HG03175 (cell line): ENCODE measurements at regions not wholly inside any gene's neighbourhood (a gene's known extent, or its start where the extent isn't known, plus 50 kb on each side); places are given as distances from the start of the nearest gene placed in this dataset.

Experiments used
- ATAC-seq: cut with Tn5 transposase; IDR thresholded peaks from one replicate; pipeline ENCODE4 v1.9.1; 2021; ENCODE audit warnings: mild to moderate bottlenecking, moderate library complexity; ENCODE audit not compliant: unreplicated experiment

DNA sequence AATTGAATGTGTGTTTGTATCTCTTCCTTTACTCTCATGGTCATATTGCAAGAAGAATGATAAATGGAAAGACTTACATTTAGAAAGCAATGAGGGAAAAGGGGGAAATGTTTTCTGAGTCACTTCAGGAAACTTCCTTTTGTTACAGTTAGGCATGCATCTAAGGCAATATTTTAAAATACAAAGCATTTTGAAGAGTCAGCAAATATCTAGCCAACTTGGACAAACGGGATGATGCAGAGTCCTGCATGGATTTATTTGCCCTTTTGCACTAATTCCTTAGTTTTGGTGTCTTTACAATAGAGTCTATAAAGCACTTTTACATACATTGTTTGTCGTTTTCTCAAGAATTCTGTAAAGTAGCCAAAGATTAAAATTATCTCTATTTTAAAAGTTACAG lies 286.2 kb upstream of the UBE2E2 start:
- ATAC-seq, result no peak

DNA sequence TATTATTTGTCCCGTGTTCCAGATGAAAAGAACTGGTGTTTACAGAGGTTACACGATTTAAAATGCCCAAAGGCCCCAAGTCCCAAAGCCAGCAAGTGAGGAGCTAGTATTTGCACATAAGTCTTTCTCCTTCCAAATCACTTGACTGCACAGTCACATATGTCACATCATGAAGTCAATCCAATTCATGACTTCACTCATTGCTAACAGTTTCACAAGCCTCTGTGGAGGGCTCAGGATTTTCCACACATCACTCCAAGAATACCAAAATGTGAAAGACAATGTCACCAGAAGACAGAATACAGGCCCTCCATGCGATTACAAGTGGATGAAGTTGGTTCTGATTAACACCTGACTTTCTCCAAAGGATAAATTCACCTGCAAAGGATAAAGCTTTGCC lies 283.1 kb upstream of the UBE2E2 start:
- no peak for ATAC-seq

DNA sequence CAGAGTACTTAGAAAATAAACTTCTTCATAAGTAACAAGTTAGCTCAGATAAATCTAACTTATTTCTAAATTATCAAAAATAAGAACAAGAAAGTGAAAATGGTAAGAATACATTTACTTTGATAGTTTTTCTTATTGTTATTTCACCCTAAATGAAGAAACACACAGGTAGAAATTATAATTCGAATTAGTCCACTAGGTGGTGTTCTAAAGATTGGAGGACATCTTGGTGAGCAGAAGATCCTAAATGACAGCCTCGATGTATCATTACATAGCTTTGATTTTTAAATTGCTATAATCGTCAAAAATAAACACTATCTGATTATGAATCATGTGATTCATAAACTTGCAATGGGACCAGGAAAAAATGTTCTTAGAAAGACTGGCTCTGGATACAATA lies 280.8 kb upstream of the UBE2E2 start:
- ATAC-seq, result peak; percentile 47

DNA sequence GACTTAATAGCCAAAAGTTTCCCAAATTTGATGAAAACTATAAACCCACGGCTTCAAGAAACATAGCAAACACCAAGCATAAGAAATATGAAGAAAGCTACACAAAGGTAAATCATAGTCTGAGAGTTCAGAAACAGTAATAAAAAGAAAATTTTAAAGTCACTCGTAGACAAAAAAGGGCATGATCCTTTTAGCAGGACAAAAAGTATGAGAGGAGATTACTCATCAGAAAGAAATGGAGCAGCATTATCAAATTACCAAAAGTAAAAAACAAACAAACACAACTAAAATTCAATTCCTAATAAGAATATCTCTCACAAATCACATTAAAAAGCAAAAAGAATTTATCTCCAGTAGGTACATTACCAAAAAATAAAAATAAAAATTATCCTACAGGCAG lies 279.4 kb upstream of the UBE2E2 start:
- ATAC-seq, result no peak

DNA sequence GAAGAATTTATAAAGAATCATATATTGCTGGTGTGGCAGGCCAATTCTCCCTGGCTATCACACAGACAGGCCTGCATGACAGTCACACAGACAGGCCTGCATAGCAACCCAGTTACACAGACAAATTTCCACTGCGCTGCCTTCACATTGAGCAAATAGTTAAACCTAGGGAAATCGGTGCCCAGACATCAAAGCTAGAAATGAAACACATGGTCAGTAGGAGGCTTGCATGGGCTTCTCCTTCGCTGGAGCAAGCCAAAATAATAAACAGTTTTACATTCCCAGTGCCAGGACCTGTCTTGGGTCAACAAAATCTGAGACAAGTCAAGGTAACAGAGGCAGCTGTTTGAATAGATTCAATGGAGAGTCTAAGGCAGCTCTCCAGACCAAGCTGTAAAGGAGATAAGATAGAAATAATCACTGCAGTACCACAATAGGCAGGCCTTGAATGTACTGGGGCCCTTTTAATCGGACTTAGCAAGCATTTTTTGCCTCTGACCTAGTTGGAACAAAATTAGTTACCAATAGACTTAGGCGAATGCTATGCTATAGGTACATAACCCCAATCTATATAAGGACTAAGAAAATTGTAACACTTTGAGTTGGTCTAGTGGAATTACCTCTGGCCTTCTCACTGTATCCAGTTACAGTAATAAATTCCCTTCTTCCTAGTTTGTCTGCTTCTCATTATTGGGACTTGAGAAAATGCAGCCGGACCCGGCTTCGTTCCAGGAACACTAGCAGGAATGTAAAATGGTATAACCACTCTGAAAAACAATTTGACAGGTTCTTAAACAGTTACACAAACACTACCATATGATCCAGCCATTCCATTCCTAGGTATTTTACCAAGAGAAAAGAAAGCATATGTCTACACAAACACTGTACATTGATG lies 274.7 kb upstream of the UBE2E2 start:
- ATAC-seq, result no peak

DNA sequence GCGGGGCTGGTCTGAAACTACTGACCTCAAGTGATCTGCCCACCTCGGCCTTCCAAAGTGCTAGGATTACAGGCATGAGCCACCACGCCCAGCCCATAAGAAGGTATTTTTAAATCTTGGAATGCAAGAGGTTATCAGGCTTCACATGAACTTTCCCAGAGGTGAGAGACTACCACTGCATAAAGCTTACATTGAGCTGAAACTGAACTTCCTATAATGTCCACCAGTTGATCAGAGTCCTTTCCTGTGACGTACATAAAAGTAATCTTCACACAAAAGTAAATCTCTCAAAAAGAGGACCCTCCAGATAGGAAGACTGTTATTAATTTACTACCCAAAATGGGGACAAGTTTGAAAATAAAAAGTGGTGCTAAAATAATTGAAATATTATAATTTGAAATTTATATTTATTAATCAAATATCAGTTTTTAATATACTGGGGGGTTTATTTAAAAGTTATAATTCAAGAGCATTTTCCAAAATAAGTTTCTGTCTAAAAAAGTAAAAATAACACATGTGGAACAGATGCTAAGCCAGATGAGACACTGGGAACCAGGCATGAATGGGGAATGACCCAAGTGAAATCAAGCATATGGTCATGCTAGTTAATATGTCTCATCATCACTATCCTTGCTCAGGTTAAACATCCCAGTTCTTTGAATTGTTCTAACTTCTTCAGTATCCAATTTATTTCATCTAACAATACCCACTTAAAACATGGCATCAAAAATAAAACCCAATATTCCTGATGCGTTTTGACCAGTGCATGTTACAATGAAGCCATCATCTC lies 269.9 kb upstream of the UBE2E2 start:
- no peak for ATAC-seq

DNA sequence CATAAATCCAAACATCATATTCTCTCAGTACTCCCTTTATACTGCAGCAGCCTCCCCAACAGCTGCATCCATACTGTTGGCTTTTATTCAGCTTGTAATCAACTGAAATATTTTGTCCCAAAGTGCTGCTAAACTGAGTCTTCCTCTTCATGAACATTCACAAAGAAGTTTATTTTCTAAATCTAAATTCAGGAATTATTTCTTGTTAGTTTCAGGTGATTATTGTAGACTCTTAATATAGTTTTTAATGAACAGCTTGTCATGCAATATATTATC lies 269.3 kb upstream of the UBE2E2 start:
- no peak for ATAC-seq

DNA sequence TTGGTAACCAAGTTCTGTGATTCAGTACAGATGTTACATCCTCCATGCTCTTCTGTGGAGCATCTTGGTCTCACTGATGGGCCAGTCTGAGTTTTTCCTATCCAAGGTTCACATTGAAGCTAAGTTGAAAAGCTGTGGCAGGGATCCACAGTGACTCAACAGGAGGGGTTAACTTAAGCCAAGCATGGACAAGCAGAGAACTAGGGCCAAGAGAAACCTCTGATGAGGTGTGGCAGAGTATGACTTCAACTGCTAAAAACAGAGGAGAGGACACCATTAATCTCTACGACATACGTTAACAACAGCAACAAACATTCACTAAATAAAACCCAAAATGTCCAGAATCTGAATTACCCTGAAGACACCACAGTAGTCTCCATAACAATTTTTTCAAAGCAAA lies 268.1 kb upstream of the UBE2E2 start:
- no peak for ATAC-seq

DNA sequence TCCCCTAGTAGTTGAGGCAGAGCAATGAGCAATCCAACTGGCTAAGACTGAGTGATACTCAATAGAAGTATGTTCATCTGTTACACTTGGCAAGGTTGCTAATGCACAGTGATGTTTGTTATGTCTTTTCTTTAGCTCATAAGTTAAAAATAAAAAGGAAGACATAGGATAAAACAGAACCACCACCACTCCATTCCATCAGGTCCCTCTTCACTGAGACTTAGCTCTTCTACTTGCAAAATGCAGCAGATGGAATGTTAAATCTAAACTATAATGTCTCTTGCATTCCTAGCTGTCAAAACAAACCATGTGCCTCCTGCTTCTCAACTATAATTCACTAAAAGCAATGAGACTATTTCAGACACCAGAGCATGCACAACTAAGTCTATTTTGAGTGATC lies 265.6 kb upstream of the UBE2E2 start:
- no peak for ATAC-seq

DNA sequence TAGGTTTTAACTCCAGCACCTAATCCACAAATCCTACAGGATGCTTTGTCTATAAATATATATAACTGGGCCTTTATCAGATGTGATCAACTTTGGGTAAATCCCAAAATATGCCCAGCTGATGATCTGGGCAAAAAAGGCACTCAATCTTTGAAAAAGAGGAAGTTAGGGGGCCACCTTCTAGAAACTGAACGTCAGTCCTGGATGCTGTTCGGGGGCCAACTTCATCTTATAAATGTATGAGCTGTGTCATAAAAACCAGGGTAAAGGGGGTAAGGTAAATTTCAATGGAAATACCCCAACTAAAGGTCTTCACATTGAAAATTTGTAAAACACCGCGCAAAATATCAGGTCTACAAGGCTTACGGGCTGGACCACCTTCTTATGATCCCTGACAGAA lies 264.4 kb upstream of the UBE2E2 start:
- ATAC-seq, result no peak

DNA sequence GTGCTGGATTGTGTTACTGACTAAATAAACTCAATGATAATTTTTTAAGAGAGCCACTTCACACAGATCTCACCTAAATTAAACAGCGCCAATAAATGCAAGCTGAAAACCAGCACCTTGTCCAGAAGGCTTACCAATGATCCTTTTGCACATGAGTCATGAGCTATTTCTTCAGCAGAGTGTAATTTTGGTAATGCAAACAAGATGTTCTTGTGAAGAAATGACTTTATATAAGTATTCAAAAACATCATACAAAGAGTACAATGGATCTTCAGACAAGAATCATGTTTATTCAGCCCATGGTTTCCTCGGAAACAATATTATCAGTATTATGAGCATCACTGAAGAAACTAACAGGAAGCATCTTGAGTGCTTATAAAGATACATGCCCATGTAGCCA lies 263.8 kb upstream of the UBE2E2 start:
- ATAC-seq, result no peak

DNA sequence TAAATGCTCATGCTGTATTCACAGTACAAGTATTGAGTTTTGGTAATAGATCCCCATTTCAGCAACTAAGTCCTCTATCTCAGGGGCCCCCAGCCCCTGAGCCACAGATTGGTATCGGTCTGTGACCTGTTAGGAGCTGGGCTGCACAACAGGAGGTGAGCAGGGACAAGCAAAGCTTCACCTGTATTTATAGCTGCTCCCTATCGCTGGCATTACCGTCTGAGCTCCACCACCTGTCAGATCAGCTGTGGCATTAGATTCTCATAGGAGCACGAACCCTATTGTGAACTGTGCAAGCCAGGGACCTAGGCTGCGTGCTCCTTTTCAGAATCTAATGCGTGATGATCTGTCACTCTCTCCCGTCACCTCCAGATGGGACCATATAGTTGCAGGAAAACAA lies 262.8 kb upstream of the UBE2E2 start:
- ATAC-seq, result no peak

DNA sequence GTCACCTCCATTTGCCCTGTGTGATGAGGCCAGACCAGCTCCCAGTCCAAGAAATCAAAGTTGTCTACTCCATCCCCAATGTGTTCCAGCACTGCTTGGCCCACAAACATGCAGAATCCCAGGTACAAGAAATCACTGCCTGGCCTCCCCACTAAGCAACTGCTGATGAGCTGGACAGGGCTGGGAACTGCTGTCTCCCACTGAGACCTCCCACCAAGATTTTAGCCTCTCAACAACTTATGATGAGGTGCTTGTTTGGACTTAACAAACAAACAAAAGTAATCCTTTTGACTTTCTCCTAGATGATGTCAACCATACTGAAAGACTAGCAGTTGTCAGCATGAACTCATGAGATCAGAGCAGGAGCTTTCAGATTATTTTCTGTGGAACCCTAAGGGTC lies 260.1 kb upstream of the UBE2E2 start:
- ATAC-seq, result no peak

DNA sequence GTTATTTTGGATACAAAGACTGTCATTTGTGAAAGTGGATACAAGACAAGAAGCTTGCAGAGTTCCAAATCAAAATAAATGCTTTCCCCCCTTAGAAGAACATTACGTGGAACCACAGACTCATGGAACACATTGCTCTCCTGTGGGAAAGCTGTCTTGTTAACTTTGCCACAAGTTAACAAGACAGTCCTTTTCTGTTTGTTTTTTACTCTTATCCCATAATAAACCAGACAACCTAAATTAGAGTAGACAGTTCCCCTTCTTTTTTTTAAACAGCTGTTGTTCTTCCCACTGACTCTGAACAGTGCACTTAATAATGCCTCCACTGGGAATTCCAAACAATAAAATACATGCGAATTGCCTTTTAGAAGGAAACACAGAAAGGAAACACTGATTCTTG lies 255.3 kb upstream of the UBE2E2 start:
- no peak for ATAC-seq

DNA sequence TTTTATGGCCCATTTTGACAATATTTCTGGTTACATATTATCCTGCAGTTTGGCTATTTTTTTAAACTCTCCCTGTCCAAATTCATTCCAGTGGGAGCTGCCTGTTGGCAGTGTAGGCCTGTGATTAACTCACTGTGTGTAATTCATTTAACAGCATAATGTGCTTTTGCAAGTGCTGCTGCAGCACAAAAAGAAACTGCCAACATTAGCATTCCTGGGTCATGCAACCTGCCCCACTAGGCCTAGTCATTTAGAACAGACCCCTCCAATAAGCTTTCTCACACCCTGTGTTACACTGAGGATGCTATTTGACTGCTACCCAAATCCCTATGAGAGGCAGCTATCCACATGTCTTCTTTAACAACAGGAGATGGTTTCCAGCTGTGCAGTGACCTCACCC lies 251.2 kb upstream of the UBE2E2 start:
- no peak for ATAC-seq

DNA sequence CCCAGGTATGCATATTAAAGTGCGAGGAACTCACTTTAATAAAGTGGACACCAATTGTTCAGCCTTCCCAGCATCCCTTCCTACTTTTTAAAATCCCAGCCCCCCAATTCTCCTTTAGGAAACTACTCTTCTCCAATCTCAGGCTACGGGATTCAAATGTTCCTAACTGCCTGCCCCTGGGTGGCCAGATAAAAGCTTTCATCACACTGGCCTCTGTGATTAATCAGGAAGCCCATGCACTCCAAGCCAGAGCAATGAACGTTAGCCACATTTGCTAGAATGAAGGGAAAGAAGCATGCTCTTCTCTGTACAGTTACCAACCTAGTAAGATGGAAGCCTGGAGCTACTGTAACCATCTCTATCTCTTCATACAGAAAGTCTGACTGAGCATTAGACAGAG lies 250.3 kb upstream of the UBE2E2 start:
- ATAC-seq, result no peak

DNA sequence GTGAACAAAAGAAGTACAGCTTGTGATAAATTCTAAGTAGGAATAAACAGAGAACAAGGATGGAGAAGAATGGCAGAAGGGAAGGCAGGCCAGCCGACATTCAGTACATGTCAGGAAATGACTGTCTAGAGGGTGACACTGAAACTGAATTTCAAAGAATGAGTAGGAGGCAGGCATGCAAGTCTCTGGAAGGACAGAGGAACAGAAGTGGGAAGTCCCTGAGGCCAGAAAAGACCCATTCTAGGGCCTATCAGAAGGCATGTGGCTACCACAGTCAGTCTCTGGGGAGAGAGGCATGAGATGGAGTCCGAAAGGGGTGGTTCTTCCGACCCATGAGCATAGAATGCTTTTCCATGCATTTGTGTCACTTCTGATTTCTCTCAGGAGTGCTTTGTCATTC lies 243.5 kb upstream of the UBE2E2 start:
- ATAC-seq, result peak; percentile 77

DNA sequence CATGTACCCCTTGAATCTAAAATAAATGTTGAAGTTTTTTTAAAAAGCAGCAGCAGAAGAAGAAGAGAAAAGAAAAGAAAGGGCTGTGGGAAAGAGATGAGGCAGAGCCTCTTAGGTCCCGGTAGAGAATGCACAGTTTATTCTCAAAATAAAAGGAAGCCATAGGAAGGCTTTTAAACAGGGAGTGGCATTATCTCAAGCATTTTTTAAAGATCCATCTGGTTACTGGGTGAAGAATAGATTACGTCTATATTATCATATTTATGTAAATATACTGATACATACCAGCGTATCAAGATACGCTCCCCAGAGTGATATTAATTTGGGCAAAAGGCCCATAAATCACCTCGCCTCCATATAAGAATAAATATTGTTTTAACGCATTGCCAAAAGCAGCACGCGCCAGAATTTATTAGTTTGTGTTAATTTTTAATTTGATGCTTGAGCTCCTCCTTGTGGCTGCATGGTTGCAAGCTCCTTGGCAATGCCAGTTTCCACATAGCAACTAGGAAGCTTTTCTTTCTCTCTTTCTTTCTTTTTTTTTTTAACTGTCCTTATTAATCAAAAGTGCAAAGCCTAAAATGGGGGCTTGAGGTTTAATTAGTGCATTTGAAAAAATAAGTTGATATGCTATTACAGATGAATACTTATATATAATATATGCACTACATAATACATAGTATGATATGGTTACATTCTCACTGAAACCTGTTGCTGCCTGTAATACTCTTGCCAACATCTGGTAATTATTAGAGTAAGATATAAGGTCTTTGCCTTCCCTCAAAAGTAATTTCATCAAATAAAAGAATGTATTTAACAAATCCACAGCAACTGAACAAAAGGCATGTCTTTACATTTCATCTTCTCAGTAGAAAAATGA lies 242.8 kb upstream of the UBE2E2 start:
- ATAC-seq, result peak; percentile 65

DNA sequence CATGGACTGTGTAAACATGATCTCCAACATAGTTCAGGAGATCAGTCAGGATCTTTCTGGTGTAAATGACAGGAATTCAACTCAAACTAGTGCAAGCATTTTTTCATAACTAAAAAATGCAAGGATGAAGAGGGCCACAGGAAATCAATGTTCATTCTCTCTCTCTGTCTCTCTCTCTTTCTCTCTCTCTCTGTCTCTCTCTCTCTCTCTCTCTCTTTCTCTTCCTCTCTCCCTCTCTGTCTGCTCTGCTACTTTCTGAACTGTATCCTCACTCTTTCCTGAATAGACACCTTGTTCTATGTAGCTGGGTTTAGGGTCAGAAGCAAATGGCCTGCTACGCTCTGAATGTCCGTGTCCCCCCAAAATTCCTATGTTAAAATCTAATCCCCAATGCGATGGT lies 240.9 kb upstream of the UBE2E2 start:
- no peak for ATAC-seq

DNA sequence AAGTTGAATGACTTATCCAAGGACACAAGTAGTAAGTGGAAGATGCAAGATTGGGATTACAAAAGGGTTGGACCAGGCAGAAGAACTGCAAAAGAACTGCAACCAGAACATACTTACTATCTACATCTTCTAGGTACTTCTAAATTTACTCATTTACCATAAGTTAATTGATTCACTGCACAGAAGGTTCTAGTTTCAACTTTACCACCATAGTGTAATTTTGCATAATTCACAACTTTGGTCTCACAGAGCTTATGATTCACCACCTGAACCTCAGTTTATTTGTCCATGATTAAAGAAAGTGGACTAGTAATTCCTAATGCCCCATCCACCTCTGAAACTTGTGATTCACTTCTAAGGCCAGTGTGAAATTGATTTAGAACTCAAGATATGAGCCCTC lies 236.8 kb upstream of the UBE2E2 start:
- peak; percentile 49 for ATAC-seq

DNA sequence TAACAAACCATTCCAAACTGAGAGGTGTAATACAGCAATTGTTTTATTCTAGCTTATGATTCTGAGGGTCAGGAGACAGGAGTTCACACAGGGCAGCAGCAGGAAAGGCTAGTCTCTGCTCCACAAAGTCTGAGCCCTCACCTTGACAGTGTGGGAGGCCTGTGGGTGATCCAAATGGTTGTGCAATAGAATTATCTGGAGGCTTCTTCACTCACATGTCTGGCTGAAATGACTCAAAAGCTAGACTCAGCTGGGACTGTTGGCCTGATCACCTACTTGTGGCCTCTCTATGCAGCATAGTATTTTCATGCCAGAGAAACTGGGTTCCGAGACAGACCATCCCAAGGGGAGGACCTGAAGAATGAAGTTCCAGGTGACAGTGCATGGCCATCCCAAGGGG lies 233.9 kb upstream of the UBE2E2 start:
- no peak for ATAC-seq

DNA sequence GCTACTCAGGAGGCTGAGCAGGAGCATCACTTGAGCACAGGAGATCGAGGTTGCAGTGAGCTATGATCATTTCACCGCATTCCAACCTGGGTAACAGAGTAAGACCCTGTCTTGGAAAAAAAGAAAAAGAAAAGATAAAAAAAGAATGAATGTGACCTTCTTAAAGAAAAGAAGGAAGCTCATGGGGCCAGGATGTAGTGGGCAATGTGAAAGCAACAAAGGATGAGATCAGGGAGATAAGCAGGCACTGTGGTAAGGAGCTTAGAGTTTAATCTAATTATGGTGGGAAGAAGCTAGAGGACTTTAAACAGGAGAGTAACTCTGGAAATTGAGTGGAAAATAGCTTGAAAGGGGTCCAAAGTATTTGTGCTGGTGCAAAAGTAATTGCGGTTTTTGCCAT lies 231.6 kb upstream of the UBE2E2 start:
- no peak for ATAC-seq
